ENCODE measurements at regions not wholly inside any gene's neighbourhood (a gene's known extent, or its start where the extent isn't known, plus 50 kb on each side); places are given as distances from the start of the nearest gene placed in this dataset.

DNA sequence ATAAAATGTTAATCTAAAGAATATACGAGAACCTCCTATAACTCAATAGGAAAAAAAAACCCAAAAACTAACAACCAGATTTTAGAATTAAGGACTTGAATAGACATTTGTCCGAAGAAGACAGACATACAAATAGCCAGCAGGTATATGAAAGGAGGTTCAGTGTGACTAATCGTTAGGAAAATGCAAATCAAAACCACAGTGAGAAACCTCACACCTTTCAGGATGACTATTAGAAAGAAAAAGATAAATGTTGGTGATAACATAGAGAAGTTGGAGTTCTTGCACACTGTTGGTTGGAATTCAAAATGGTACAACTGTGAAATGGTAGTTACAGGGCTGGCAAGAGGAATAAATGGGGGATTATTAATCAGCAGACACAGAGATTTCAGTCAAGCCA, 339.0 kb downstream of the TMEM114 start:
- H3K4me3 ChIP-seq = no peak overlapping the region
- intact Hi-C loops (cut with micrococcal nuclease) = no loop called here
- H3K27me3 ChIP-seq (ENCODE audit: low read depth) = peaks cover 16% of the 10 kb centered on the region
- no peaks in the 10 kb centered on the region for H3K9me3 ChIP-seq (replicated peaks)
- no peaks in the 10 kb centered on the region for H3K4me1 ChIP-seq
- H3K36me3 ChIP-seq = no peaks in the 10 kb centered on the region
- no peak overlapping the region for H3K27ac ChIP-seq (replicated peaks)
- DNase-seq = no peak
- TF ChIP-seq, protein P1, sequence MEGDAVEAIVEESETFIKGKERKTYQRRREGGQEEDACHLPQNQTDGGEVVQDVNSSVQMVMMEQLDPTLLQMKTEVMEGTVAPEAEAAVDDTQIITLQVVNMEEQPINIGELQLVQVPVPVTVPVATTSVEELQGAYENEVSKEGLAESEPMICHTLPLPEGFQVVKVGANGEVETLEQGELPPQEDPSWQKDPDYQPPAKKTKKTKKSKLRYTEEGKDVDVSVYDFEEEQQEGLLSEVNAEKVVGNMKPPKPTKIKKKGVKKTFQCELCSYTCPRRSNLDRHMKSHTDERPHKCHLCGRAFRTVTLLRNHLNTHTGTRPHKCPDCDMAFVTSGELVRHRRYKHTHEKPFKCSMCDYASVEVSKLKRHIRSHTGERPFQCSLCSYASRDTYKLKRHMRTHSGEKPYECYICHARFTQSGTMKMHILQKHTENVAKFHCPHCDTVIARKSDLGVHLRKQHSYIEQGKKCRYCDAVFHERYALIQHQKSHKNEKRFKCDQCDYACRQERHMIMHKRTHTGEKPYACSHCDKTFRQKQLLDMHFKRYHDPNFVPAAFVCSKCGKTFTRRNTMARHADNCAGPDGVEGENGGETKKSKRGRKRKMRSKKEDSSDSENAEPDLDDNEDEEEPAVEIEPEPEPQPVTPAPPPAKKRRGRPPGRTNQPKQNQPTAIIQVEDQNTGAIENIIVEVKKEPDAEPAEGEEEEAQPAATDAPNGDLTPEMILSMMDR (IDR thresholded peaks at IDR 0.05; ENCODE audit: borderline replicate concordance) = no peak

DNA sequence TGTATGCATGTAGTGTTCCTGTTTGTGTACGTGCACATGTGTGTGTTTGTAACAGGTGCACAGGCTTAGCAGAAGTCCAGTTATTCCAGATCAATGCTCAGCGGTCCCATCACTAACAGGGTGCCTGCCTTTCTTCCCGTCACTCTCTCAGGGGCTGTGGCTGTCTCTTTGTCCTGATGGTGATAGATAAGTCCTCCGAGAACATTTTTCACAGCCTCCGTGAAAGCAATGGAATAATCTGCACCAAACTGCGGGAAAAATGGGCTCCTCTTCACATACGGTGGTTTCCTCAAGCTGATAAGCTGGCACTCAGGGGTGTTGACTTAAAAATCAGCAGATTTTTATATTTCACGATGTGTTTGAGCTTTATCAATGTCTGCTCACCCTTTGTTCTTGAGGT, 342.3 kb downstream of the TMEM114 start:
- intact Hi-C loops (cut with micrococcal nuclease) = no loop called here
- TF ChIP-seq, protein P1 (IDR thresholded peaks at IDR 0.05; ENCODE audit: borderline replicate concordance) = no peak
- H3K27ac ChIP-seq (replicated peaks) = no peak overlapping the region
- no peak for DNase-seq
- H3K36me3 ChIP-seq = no peaks in the 10 kb centered on the region
- peaks cover 16% of the 10 kb centered on the region for H3K27me3 ChIP-seq (ENCODE audit: low read depth)
- no peak overlapping the region for H3K4me3 ChIP-seq
- H3K9me3 ChIP-seq (replicated peaks) = no peaks in the 10 kb centered on the region
- H3K4me1 ChIP-seq = no peaks in the 10 kb centered on the region

- no peaks in the 10 kb centered on the region for H3K36me3 ChIP-seq
- no peak for DNase-seq
- no peak overlapping the region for H3K4me3 ChIP-seq
- TF ChIP-seq, protein P1 (IDR thresholded peaks at IDR 0.05; ENCODE audit: borderline replicate concordance) = no peak
- no peaks in the 10 kb centered on the region for H3K9me3 ChIP-seq (replicated peaks)
- no peaks in the 10 kb centered on the region for H3K4me1 ChIP-seq
- intact Hi-C loops (cut with micrococcal nuclease) = no loop called here
- H3K27ac ChIP-seq (replicated peaks) = no peak overlapping the region
- peaks cover 16% of the 10 kb centered on the region for H3K27me3 ChIP-seq (ENCODE audit: low read depth)
Measured at GRCh38 chr16:8243981-8244380, 346.3 kb downstream of the TMEM114 start.

GRCh38 chr16:8241408-8241807, 348.9 kb downstream of the TMEM114 start:
- intact Hi-C loops (cut with micrococcal nuclease) = no loop called here
- Histone ChIP-seq H3K4me1 (no peaks in the 10 kb centered on the region), H3K27ac (replicated peaks) (no peak overlapping the region), H3K36me3 (no peaks in the 10 kb centered on the region), H3K27me3 (ENCODE audit: low read depth) (no peaks in the 10 kb centered on the region), H3K9me3 (replicated peaks) (no peaks in the 10 kb centered on the region), H3K4me3 (no peak overlapping the region)
- DNase-seq = no peak
- TF ChIP-seq, protein P1 (IDR thresholded peaks at IDR 0.05; ENCODE audit: borderline replicate concordance) = no peak

- TF ChIP-seq, protein P1 (IDR thresholded peaks at IDR 0.05; ENCODE audit: borderline replicate concordance) = no peak
- DNase-seq = no peak
- H3K27me3 ChIP-seq (ENCODE audit: low read depth) = no peaks in the 10 kb centered on the region
- no peaks in the 10 kb centered on the region for H3K4me1 ChIP-seq
- no peaks in the 10 kb centered on the region for H3K9me3 ChIP-seq (replicated peaks)
- intact Hi-C loops (cut with micrococcal nuclease) = no loop called here
- H3K36me3 ChIP-seq = no peaks in the 10 kb centered on the region
- H3K4me3 ChIP-seq = no peak overlapping the region
- H3K27ac ChIP-seq (replicated peaks) = no peak overlapping the region
Measured at GRCh38 chr16:8239443-8239842, 350.9 kb downstream of the TMEM114 start.

GRCh38 chr16:8237452-8237851, 352.9 kb downstream of the TMEM114 start:
- no peaks in the 10 kb centered on the region for H3K4me1 ChIP-seq
- H3K27ac ChIP-seq (replicated peaks) = no peak overlapping the region
- no peaks in the 10 kb centered on the region for H3K9me3 ChIP-seq (replicated peaks)
- no peak for DNase-seq
- no peaks in the 10 kb centered on the region for H3K27me3 ChIP-seq (ENCODE audit: low read depth)
- intact Hi-C loops (cut with micrococcal nuclease) = no loop called here
- TF ChIP-seq, protein P1 (IDR thresholded peaks at IDR 0.05; ENCODE audit: borderline replicate concordance) = no peak
- H3K4me3 ChIP-seq = no peak overlapping the region
- H3K36me3 ChIP-seq = no peaks in the 10 kb centered on the region
